Uterus (tissue), 3 donors: ENCODE measurements at regions not wholly inside any gene's neighbourhood (a gene's known extent, or its start where the extent isn't known, plus 50 kb on each side); places are given as distances from the start of the nearest gene placed in this dataset.

Experiments used
- DNase-seq, 2 donors: peaks; one replicate each; pipeline ENCODE4 v3.0.0-alpha.2; 2019 to 2020
- H3K27ac ChIP-seq, 2 donors: fragments of 200-600 bp; sonication (generic); 1 replicate in 1 of 2; 2 replicates in 1 of 2; pipeline ENCODE4 v1.5.1; 2016 to 2018
- H3K27me3 ChIP-seq, 2 donors: fragments of 200-600 bp; sonication (generic); one replicate each; pipeline ENCODE4 v1.5.1; 2018 to 2019; ENCODE audit warnings: control low read depth in 1 of 2
- H3K36me3 ChIP-seq, 2 donors: fragments of 200-600 bp; sonication (generic); one replicate each; pipeline ENCODE4 v1.5.1; 2019; ENCODE audit warnings: control low read depth in 1 of 2
- H3K4me1 ChIP-seq, 2 donors: fragments of 200-600 bp; sonication (generic); one replicate each; pipeline ENCODE4 v1.5.1; 2018 to 2019; ENCODE audit warnings: control low read depth in 1 of 2
- H3K4me3 ChIP-seq, 2 donors: fragments of 200-600 bp; sonication (generic); 1 replicate in 1 of 2; 2 replicates in 1 of 2; pipeline ENCODE4 v1.5.1; 2018 to 2019; ENCODE audit warnings: mild to moderate bottlenecking in 1 of 2
- H3K9me3 ChIP-seq, 2 donors: fragments of 200-600 bp; sonication (generic); one replicate each; pipeline ENCODE4 v1.5.1; 2019; ENCODE audit warnings: control low read depth in 1 of 2
- CTCF ChIP-seq, 4 experiments: fragments of 200-600 bp in 2 of 4; fragments of 450-650 bp in 2 of 4; sonication (generic) in 2 of 4; IDR thresholded peaks; one replicate each; pipeline ENCODE4 v1.5.1; 2016 to 2019; ENCODE audit warnings: antibody characterized with exemption in 4 of 4, mild to moderate bottlenecking in 2 of 4, moderate library complexity in 1 of 4
- POLR2A ChIP-seq, 2 donors: fragments of 450-650 bp; IDR thresholded peaks; one replicate each; pipeline ENCODE4 v1.6.1; 2016; ENCODE audit warnings: antibody characterized with exemption in 2 of 2, mild to moderate bottlenecking in 1 of 2, moderate library complexity in 1 of 2
- intact Hi-C: fragments of 100-400 bp; cut with DNase I; formaldehyde crosslinking; loops from one replicate; pipeline ENCODE4 v1.15.1; 2023; ENCODE audit warnings: low total_unique reads
- donor health status: DM: yes; HTN: yes; CAD: no.

- no peak overlapping the region for H3K27ac ChIP-seq
- no peak overlapping the region for H3K4me3 ChIP-seq
- intact Hi-C loops: no loop called here
- no peaks in the 10 kb centered on the region for H3K9me3 ChIP-seq
- no peaks in the 10 kb centered on the region for H3K27me3 ChIP-seq
- DNase-seq: no peak
- TF ChIP-seq CTCF (IDR thresholded peaks at IDR 0.05) (no peak), POLR2A (IDR thresholded peaks at IDR 0.05) (no peak)
- H3K36me3 ChIP-seq: no peaks in the 10 kb centered on the region
- no peaks in the 10 kb centered on the region for H3K4me1 ChIP-seq
These were observed 80.9 kb downstream of the RAP2B start for GRCh38 chr3:153242896-153243295.

GRCh38 chr3:153244961-153245360 is 82.9 kb downstream of the RAP2B start:
- no peak overlapping the region for H3K27ac ChIP-seq
- intact Hi-C loops: no loop called here
- no peaks in the 10 kb centered on the region for H3K4me1 ChIP-seq
- H3K9me3 ChIP-seq: no peaks in the 10 kb centered on the region
- TF ChIP-seq POLR2A (IDR thresholded peaks at IDR 0.05) (no peak), CTCF (IDR thresholded peaks at IDR 0.05) (no peak)
- DNase-seq: no peak
- no peaks in the 10 kb centered on the region for H3K36me3 ChIP-seq
- H3K4me3 ChIP-seq: no peak overlapping the region
- H3K27me3 ChIP-seq: no peaks in the 10 kb centered on the region

DNA sequence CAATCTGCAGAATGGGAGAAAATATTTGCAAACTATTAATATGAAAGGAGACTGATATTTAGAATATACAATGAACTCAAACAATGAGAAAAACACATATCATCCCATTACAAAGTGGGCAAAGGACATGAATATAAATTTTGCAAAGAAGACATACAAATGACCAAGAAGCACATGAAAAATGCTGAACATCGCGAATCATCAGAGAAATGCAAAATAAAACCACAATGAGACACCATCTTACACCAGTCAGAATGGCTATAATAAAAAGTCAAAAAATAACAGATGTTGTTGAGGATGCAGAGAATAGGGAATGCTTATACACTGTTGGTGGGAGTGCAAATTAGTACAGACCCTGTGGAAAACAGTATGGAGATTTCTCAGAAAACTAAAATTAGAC is 83.6 kb downstream of the RAP2B start:
- H3K9me3 ChIP-seq: no peaks in the 10 kb centered on the region
- H3K27me3 ChIP-seq: no peaks in the 10 kb centered on the region
- intact Hi-C loops: no loop called here
- DNase-seq: no peak
- H3K4me1 ChIP-seq: no peaks in the 10 kb centered on the region
- TF ChIP-seq CTCF (IDR thresholded peaks at IDR 0.05): no peak
- TF ChIP-seq POLR2A (IDR thresholded peaks at IDR 0.05): no peak
- H3K36me3 ChIP-seq: no peaks in the 10 kb centered on the region
- no peak overlapping the region for H3K4me3 ChIP-seq
- no peak overlapping the region for H3K27ac ChIP-seq

- no peaks in the 10 kb centered on the region for H3K36me3 ChIP-seq
- H3K27me3 ChIP-seq: no peaks in the 10 kb centered on the region
- no peak overlapping the region for H3K27ac ChIP-seq
- no peak for DNase-seq
- intact Hi-C loops: no loop called here
- no peaks in the 10 kb centered on the region for H3K4me1 ChIP-seq
- no peaks in the 10 kb centered on the region for H3K9me3 ChIP-seq
- TF ChIP-seq CTCF (IDR thresholded peaks at IDR 0.05) (no peak), POLR2A (IDR thresholded peaks at IDR 0.05) (no peak)
- H3K4me3 ChIP-seq: no peak overlapping the region
These were observed 84.3 kb downstream of the RAP2B start for GRCh38 chr3:153246331-153246730.

GRCh38 chr3:153246806-153247205 is 84.8 kb downstream of the RAP2B start:
- Histone ChIP-seq H3K9me3 (no peaks in the 10 kb centered on the region), H3K36me3 (no peaks in the 10 kb centered on the region), H3K4me3 (no peak overlapping the region), H3K4me1 (no peaks in the 10 kb centered on the region), H3K27me3 (no peaks in the 10 kb centered on the region), H3K27ac (no peak overlapping the region)
- TF ChIP-seq CTCF (IDR thresholded peaks at IDR 0.05) (no peak), POLR2A (IDR thresholded peaks at IDR 0.05) (no peak)
- intact Hi-C loops: no loop called here
- no peak for DNase-seq
